Keratinocyte (primary cell): ENCODE measurements at regions not wholly inside any gene's neighbourhood (a gene's known extent, or its start where the extent isn't known, plus 50 kb on each side); places are given as distances from the start of the nearest gene placed in this dataset.
A peak's percentile ranks its signal among the peaks of the same experiment; 100 is the strongest.

ENCODE experiments used
- DNase-seq: peaks from one replicate; pipeline ENCODE4 v3.0.0-alpha.2; 2011; ENCODE audit warnings: low read depth, missing footprints, low spot score
- FAIRE-seq: peaks from 2 replicates; lab custom pipeline; 2011; peaks lifted over from hg19 to GRCh38; lab: Jason Lieb, UNC
- H2AFZ ChIP-seq: 2 replicates; pipeline ENCODE4 v1.6.0; 2012; ENCODE audit warnings: low read length, control low read depth, inconsistent platforms; ENCODE audit not compliant: control insufficient read depth
- H3K27ac ChIP-seq: 2 replicates; pipeline ENCODE4 v1.5.1; 2011; ENCODE audit warnings: low read length; ENCODE audit not compliant: control insufficient read depth, insufficient read depth
- H3K27me3 ChIP-seq: 3 replicates; pipeline ENCODE4 v1.6.0; 2011; ENCODE audit warnings: low read length; ENCODE audit not compliant: control insufficient read depth, insufficient read depth; ENCODE audit errors: extremely low read depth
- H3K36me3 ChIP-seq, 2 experiments: 2 replicates in 1 of 2; 3 replicates in 1 of 2; pipeline ENCODE4 v1.5.1; 2011; ENCODE audit warnings: low read length in 2 of 2, mild to moderate bottlenecking in 1 of 2; ENCODE audit not compliant: control insufficient read depth in 2 of 2, insufficient read depth in 2 of 2; ENCODE audit errors: extremely low read depth in 1 of 2
- H3K4me1 ChIP-seq: 3 replicates; pipeline ENCODE4 v1.5.1; 2011; ENCODE audit warnings: low read length; ENCODE audit not compliant: control insufficient read depth, insufficient read depth; ENCODE audit errors: extremely low read depth
- H3K4me2 ChIP-seq: 3 replicates; pipeline ENCODE4 v1.6.0; 2011; ENCODE audit warnings: low read depth, low read length; ENCODE audit not compliant: control insufficient read depth, insufficient read depth; ENCODE audit errors: extremely low read depth
- H3K4me3 ChIP-seq, 3 experiments: fragments of 200-600 bp in 1 of 3; sonication (generic) in 1 of 3; 2 replicates in 2 of 3; 3 replicates in 1 of 3; pipeline ENCODE4 v1.5.1; 2011 to 2016; ENCODE audit warnings: low read length in 3 of 3, mild to moderate bottlenecking in 3 of 3, control low read depth in 2 of 3, inconsistent platforms in 1 of 3, low read depth in 1 of 3, mixed read lengths in 1 of 3, mixed run types in 1 of 3, moderate library complexity in 1 of 3; ENCODE audit not compliant: control insufficient read depth in 2 of 3, insufficient read depth in 2 of 3; ENCODE audit errors: extremely low read depth in 1 of 3
- H3K79me2 ChIP-seq: 2 replicates; pipeline ENCODE4 v1.6.0; 2012; ENCODE audit warnings: low read length; ENCODE audit not compliant: control insufficient read depth, insufficient read depth
- H3K9ac ChIP-seq: 3 replicates; pipeline ENCODE4 v1.6.0; 2011; ENCODE audit warnings: low read length; ENCODE audit not compliant: control insufficient read depth, insufficient read depth; ENCODE audit errors: extremely low read depth
- H3K9me1 ChIP-seq: 3 replicates; pipeline ENCODE4 v1.6.0; 2011; ENCODE audit warnings: low read length; ENCODE audit not compliant: control insufficient read depth, insufficient read depth; ENCODE audit errors: extremely low read depth
- H3K9me3 ChIP-seq: 2 replicates; pipeline ENCODE4 v1.5.1; 2012; ENCODE audit warnings: low read depth, low read length; ENCODE audit not compliant: control insufficient read depth
- H4K20me1 ChIP-seq: 3 replicates; pipeline ENCODE4 v1.6.0; 2011; ENCODE audit warnings: low read length; ENCODE audit not compliant: control insufficient read depth, insufficient read depth; ENCODE audit errors: extremely low read depth
- EZH2 ChIP-seq: IDR thresholded peaks from one replicate; pipeline ENCODE4 v1.6.1; 2012; ENCODE audit warnings: inconsistent platforms, mild to moderate bottlenecking, low read length, moderate library complexity
- dilution Hi-C: fragments of 300-500 bp; cut with MboI; formaldehyde crosslinking; loops from one replicate; pipeline ENCODE4 v1.7.0; 2020; ENCODE audit warnings: low sequenced_read_pairs; ENCODE audit not compliant: extremely low pct_ligation_motif_present
- TF ChIP-seq, protein P1 (sequence below), 3 experiments: IDR thresholded peaks in 1 of 3; conservative IDR thresholded peaks in 1 of 3; optimal IDR thresholded peaks in 1 of 3; 2 replicates in 2 of 3; 3 replicates in 1 of 3; pipeline versions ENCODE3 to v1.5.1; 2011; ENCODE audit warnings: low read length in 3 of 3, mild to moderate bottlenecking in 3 of 3, moderate library complexity in 2 of 3, control low read depth in 1 of 3, inconsistent platforms in 1 of 3; ENCODE audit not compliant: insufficient read depth in 2 of 3; ENCODE audit errors: extremely low read depth in 1 of 3

DNA sequence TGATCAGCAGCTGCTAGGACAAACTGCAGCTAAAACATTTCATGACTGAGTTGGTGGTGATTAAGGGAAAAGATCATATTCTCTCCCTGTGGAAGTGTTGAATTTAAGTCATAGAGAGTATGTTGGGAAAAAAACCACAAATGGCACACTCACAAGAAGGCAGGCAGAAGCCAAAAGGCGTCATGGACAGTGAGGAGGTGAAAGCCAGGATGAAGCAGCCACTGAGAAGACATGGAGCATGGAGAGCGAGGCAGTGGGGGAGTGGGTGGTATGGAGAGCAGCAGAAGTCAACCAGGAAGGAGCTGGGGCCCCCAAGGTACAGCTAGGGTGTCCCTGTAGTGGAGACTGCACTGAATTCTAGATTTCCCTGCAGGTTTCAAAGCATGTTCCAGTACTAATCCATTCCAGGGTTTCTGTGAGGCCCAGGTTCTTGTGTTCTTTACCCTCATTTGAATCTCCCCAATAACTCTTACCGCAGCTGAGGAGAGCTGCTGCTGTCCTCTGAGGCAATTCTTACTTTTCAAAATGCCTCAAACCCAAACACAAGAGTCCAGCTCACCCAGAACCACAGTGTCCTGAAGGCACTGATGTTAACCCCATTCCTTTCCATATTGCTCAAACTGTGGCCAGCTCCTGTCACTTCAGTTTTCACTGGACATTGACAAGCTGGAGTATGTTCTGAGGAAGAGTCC lies 191.8 kb upstream of the E2F8 start:
- Histone ChIP-seq H3K27ac (no peak overlapping the region), H3K4me1 (peaks cover 10% of the 10 kb centered on the region), H3K36me3 (no peaks in the 10 kb centered on the region), H2AFZ (peak overlapping the region; percentile 43), H3K9me3 (no peaks in the 10 kb centered on the region), H3K27me3 (peaks cover 4% of the 10 kb centered on the region), H3K4me3 (no peak overlapping the region), H3K9me1 (no peaks in the 10 kb centered on the region), H3K4me2 (no peak overlapping the region), H4K20me1 (no peaks in the 10 kb centered on the region), H3K9ac (no peak overlapping the region), H3K79me2 (no peaks in the 10 kb centered on the region)
- dilution Hi-C loops: no loop called here
- no peak for DNase-seq
- TF ChIP-seq, protein P1, sequence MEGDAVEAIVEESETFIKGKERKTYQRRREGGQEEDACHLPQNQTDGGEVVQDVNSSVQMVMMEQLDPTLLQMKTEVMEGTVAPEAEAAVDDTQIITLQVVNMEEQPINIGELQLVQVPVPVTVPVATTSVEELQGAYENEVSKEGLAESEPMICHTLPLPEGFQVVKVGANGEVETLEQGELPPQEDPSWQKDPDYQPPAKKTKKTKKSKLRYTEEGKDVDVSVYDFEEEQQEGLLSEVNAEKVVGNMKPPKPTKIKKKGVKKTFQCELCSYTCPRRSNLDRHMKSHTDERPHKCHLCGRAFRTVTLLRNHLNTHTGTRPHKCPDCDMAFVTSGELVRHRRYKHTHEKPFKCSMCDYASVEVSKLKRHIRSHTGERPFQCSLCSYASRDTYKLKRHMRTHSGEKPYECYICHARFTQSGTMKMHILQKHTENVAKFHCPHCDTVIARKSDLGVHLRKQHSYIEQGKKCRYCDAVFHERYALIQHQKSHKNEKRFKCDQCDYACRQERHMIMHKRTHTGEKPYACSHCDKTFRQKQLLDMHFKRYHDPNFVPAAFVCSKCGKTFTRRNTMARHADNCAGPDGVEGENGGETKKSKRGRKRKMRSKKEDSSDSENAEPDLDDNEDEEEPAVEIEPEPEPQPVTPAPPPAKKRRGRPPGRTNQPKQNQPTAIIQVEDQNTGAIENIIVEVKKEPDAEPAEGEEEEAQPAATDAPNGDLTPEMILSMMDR (optimal IDR thresholded peaks at IDR 0.05 in 1 of 3, IDR thresholded peaks at IDR 0.05 in 1 of 3, conservative IDR thresholded peaks at IDR 0.05 in 1 of 3; ENCODE audit: extremely low read depth in 1 of 3, insufficient read depth in 2 of 3, low read length in 3 of 3): no peak
- TF ChIP-seq EZH2: no peak
- FAIRE-seq: peak; percentile 71

DNA sequence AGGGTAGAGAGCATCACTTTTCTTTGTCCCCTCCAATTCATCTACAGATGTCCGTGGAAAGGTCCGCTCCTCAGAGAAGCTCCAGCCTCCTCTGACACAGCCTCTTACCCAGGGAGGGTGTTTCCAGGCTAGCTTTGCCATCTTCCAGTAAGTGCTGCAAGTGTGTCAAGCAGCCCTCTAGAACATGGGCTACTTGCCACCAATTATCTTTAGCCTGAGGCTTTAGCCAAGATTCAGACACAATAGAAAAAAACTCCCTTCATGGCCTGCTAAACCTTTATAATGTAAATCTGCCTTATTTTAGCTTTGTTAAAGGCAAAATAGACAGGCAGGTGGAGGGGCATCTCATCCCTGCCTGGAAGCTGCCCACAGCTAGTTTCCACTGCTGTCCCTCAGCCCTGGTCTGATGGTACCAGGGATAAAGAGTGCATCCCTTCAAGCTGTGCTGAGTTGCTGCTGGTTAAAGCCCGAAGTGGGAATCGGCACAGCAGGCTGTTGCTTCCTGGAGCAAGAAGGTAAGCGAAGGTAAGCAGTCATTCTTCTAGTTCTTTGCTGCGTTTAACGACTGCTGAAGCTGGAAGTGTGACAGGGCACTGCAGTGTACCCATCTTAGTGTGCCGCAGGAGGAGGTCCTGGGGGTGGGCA lies 190.1 kb upstream of the E2F8 start:
- Histone ChIP-seq H3K27me3 (peaks cover 4% of the 10 kb centered on the region), H2AFZ (no peak overlapping the region), H4K20me1 (no peaks in the 10 kb centered on the region), H3K79me2 (no peaks in the 10 kb centered on the region), H3K4me1 (peaks cover 5% of the 10 kb centered on the region), H3K9me3 (no peaks in the 10 kb centered on the region), H3K36me3 (no peaks in the 10 kb centered on the region), H3K9me1 (no peaks in the 10 kb centered on the region), H3K4me3 (no peak overlapping the region), H3K4me2 (no peak overlapping the region), H3K9ac (no peak overlapping the region), H3K27ac (no peak overlapping the region)
- dilution Hi-C loops: no loop called here
- FAIRE-seq (no peak), DNase-seq (no peak)
- no peak for TF ChIP-seq EZH2
- TF ChIP-seq, protein P1 (optimal IDR thresholded peaks at IDR 0.05 in 1 of 3, IDR thresholded peaks at IDR 0.05 in 1 of 3, conservative IDR thresholded peaks at IDR 0.05 in 1 of 3; ENCODE audit: extremely low read depth in 1 of 3, insufficient read depth in 2 of 3, low read length in 3 of 3): no peak
